Erythroblast (primary cell): ENCODE measurements at regions not wholly inside any gene's neighbourhood (a gene's known extent, or its start where the extent isn't known, plus 50 kb on each side); places are given as distances from the start of the nearest gene placed in this dataset.

Experiments
- GATA1 ChIP-seq: IDR thresholded peaks from 2 replicates; pipeline ENCODE4 v1.6.1; 2011; ENCODE audit warnings: low read depth, mild to moderate bottlenecking, control low read depth, low read length, moderate library complexity
- POLR2A ChIP-seq: IDR thresholded peaks from 2 replicates; pipeline ENCODE4 v1.6.1; 2011; ENCODE audit warnings: mild to moderate bottlenecking, low read length

GRCh38 chr2:204473224-204473623 lies 72.1 kb upstream of the PARD3B start:
- TF ChIP-seq POLR2A (no peak), GATA1 (no peak)
